A673 (cell line): ENCODE measurements at regions not wholly inside any gene's neighbourhood (a gene's known extent, or its start where the extent isn't known, plus 50 kb on each side); places are given as distances from the start of the nearest gene placed in this dataset.

ENCODE experiments used
- CTCF ChIP-seq: fragments of 300-800, 200-600 bp; sonication (generic); conservative IDR thresholded peaks from 2 replicates; pipeline ENCODE4 v1.5.1; 2017; ENCODE audit warnings: low read depth, mild to moderate bottlenecking, antibody characterized with exemption, low read length, moderate library complexity, mixed read lengths
- EZH2 ChIP-seq: fragments of 200-600 bp; sonication (generic); IDR thresholded peaks from 2 replicates; pipeline ENCODE4 v1.6.1; 2017; ENCODE audit warnings: borderline replicate concordance, low read depth, mild to moderate bottlenecking, mixed read lengths, antibody characterized with exemption, low read length; ENCODE audit not compliant: poor library complexity, severe bottlenecking

DNA sequence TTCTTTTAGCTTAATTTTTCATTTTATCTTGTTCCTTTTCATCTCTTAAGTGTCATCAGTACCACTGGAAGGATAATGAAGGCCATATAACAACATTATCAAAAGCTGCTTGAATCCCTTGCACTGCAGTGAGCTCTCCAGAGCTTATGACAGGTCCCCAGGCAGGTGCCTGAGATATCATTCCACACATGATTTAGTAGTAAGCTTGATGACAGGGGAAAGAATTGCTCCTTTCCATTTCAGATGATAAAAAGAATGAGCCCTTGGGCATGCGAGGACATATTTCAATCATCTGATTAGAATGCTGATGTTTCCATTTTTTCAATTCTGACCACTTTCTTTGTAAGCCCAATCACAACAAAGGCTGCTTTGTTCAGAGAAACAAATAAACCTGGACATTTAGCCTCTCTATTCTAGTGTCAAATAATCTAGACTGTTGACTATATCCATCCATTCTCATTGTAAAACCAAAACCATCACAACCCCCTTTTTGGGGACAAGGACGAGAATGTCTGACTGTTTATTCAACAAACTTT is 567.8 kb downstream of the IGSF11 start:
- TF ChIP-seq EZH2: no peak
- no peak for TF ChIP-seq CTCF
